WERI-Rb-1 (cell line): ENCODE measurements at regions not wholly inside any gene's neighbourhood (a gene's known extent, or its start where the extent isn't known, plus 50 kb on each side); places are given as distances from the start of the nearest gene placed in this dataset.

Experiments used
- DNase-seq: peaks from one replicate; pipeline ENCODE4 v3.0.0-alpha.2; 2020
- H3K27ac ChIP-seq: fragments of 250-450 bp; sonication (Bioruptor Pico); 2 replicates; pipeline ENCODE4 v1.5.1; 2020; ENCODE audit warnings: mild to moderate bottlenecking, moderate library complexity
- H3K27me3 ChIP-seq: fragments of 250-450 bp; sonication (Bioruptor Pico); 2 replicates; pipeline ENCODE4 v1.5.1; 2021; ENCODE audit warnings: mild to moderate bottlenecking, low read depth, moderate library complexity; ENCODE audit not compliant: insufficient read depth, severe bottlenecking
- H3K36me3 ChIP-seq: fragments of 250-450 bp; sonication (Bioruptor Pico); 2 replicates; pipeline ENCODE4 v1.5.1; 2020; ENCODE audit warnings: mild to moderate bottlenecking, moderate library complexity
- H3K4me3 ChIP-seq: 2 replicates; pipeline ENCODE4 v1.5.1; 2011; ENCODE audit warnings: low read depth, mild to moderate bottlenecking, control low read depth, low read length
- H3K9me3 ChIP-seq: fragments of 250-450 bp; sonication (Bioruptor Pico); 2 replicates; pipeline ENCODE4 v1.5.1; 2021; ENCODE audit warnings: mild to moderate bottlenecking, moderate library complexity; ENCODE audit not compliant: severe bottlenecking
- TF ChIP-seq, protein P1 (sequence below): IDR thresholded peaks from 2 replicates; pipeline ENCODE4 v1.5.1; 2011; ENCODE audit warnings: low read depth, mild to moderate bottlenecking, control low read depth, inconsistent platforms, low read length

DNA sequence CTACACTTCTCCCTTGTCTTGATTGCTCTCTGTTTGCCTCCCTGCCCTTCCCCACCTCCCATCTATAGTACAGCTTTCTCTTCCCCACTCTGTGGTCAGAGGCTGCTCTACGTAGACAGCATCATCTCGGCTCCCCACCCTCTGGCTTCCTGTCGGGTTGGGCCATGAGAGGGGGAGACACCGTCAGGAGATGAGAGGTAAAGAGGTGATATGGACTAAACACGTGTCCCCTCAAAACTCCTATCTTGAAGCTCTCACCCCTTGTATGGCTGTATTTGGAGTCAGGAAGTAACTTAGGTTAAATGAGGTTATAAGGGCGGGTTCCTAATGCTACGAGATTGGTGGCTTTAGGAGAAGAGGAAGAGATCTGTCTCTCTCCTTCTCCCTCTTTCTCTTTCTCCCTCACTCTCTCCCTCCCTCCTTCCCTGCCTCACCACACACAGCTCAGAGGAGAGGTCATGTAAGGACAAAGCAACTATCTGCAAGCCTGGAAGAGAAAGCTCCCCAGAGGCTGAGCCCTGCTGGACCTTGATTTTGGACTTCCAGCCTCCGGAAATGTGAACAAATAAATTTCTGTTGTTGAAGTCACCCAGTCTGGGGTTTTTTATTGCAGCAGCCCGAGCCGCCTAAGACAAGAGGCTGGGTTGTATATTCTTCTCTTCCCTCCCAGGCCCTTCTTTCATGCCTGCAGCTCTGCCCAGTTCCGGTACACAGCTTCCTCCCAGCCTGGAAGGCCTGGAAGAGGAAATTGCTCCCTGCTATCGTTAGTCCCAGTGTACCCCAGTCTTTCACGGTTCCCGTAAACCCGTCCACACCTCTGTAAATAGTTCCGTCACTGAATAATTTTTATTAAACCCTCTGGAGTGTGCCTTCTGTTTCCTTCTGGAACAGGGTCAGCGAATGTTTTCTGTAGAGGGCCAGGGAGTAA is 138.0 kb downstream of the AKAIN1 start:
- Histone ChIP-seq H3K27me3 (peaks cover 2% of the 10 kb centered on the region), H3K27ac (no peak overlapping the region), H3K4me3 (no peak overlapping the region), H3K36me3 (no peaks in the 10 kb centered on the region), H3K9me3 (no peaks in the 10 kb centered on the region)
- DNase-seq: no peak
- TF ChIP-seq, protein P1, sequence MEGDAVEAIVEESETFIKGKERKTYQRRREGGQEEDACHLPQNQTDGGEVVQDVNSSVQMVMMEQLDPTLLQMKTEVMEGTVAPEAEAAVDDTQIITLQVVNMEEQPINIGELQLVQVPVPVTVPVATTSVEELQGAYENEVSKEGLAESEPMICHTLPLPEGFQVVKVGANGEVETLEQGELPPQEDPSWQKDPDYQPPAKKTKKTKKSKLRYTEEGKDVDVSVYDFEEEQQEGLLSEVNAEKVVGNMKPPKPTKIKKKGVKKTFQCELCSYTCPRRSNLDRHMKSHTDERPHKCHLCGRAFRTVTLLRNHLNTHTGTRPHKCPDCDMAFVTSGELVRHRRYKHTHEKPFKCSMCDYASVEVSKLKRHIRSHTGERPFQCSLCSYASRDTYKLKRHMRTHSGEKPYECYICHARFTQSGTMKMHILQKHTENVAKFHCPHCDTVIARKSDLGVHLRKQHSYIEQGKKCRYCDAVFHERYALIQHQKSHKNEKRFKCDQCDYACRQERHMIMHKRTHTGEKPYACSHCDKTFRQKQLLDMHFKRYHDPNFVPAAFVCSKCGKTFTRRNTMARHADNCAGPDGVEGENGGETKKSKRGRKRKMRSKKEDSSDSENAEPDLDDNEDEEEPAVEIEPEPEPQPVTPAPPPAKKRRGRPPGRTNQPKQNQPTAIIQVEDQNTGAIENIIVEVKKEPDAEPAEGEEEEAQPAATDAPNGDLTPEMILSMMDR: no peak

DNA sequence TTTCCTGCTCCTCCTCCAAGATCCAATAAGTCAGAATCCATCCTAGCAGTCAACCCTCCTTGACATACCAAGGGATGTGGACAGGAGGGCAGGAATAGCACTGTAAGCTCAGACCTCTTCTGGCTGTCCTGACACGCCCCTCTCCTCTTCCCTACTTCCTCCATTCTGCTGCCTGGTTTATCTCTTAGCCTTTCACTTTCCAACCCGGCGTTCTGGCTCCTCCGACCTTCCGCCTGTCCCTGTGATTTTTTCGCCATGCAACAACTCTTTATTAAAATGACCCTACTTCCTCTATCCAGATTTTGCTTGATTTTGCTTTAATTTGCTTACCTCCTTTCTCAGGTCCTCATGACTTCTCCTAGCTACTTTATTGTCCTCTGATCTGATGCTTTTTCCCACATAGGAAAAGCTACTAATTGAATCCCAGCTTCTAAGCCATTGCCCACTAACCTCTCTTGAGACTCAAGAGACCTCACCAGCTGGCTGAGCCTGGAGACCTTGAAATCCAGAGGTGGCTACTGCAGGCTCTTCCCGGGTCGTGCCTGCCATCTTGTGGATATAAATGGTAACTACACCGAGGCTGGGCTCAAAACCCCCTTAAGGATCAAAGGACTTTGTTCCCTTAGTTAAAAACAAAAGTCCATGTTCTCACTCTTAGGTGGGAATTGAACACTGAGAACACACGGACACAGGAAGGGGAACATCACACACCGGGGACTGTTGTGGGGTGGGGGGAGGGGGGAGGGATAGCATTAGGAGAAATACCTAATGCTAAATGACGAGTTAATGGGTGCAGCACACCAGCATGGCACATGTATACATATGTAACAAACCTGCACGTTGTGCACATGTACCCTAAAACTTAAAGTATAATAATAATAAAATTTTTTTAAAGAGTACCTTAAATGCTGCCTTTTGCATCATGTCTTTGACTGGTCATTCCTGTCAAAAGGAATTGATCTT is 139.4 kb downstream of the AKAIN1 start:
- DNase-seq: peak; percentile 69
- Histone ChIP-seq H3K36me3 (no peaks in the 10 kb centered on the region), H3K27me3 (peaks cover 2% of the 10 kb centered on the region), H3K9me3 (no peaks in the 10 kb centered on the region), H3K4me3 (no peak overlapping the region), H3K27ac (no peak overlapping the region)
- TF ChIP-seq, protein P1: peak; percentile 67

DNA sequence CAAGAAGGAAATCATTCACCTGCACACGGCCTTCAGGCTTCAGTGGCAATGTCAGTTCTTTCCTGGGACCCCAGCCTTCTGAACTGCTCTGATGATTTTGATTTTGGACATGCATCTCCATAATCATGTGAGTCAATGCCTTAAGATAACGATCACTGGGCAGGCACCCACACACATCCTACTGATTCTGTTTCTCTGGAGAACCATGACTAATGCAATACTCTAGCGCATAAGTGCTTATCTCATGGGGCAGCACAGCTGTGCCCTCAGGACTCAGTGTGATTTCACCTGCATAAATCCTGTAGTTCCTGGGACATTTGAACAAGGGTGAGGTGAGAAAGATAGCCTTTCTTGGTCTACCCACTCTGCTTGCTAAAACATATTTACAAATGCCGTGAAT is 144.6 kb downstream of the AKAIN1 start:
- Histone ChIP-seq H3K27ac (no peak overlapping the region), H3K9me3 (no peaks in the 10 kb centered on the region), H3K27me3 (peaks cover under 1% of the 10 kb centered on the region), H3K36me3 (no peaks in the 10 kb centered on the region), H3K4me3 (no peak overlapping the region)
- no peak for DNase-seq
- TF ChIP-seq, protein P1: no peak

DNA sequence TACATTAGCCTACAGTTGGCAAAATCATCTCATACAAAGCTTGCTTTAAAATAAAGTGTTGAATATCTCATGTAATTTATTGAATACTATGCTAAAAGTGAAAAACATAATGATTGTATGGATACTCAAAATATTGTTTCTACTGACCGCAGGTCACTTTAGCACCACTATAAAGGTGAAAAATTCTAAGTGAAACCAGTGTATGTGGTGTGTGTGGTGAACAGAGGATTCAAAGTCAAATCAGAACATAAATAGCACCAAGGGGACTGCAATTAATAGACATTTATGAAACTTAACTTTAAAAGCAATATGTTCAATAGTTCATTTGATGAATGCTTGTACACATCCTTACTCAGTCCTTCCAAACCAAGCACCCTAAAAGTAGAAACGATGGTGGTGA is 145.8 kb downstream of the AKAIN1 start:
- Histone ChIP-seq H3K4me3 (no peak overlapping the region), H3K27ac (no peak overlapping the region), H3K27me3 (no peaks in the 10 kb centered on the region), H3K9me3 (no peaks in the 10 kb centered on the region), H3K36me3 (no peaks in the 10 kb centered on the region)
- DNase-seq: no peak
- TF ChIP-seq, protein P1: no peak

DNA sequence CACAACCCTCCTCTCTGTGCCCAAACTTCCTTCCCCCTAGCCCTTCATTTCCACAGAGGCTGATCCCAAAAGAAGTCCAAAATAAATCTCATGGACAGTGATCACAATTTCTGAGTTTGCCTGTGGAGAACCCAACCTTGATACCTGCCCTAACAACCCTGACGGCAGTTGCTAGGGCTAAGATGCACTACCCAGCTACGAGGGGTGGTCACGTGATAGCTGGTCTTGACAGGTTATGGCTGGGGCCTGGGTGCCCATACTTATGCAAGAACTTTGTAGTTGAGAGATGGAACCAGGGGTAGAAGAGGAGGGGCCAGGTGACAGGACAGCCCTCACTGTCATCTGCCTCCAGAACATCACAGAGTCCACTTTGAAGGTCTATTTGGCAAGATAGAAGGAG is 147.9 kb downstream of the AKAIN1 start:
- H3K36me3 ChIP-seq: no peaks in the 10 kb centered on the region
- no peak overlapping the region for H3K4me3 ChIP-seq
- no peaks in the 10 kb centered on the region for H3K27me3 ChIP-seq
- TF ChIP-seq, protein P1: no peak
- H3K27ac ChIP-seq: no peak overlapping the region
- no peaks in the 10 kb centered on the region for H3K9me3 ChIP-seq
- no peak for DNase-seq
